ENCODE measurements at regions not wholly inside any gene's neighbourhood (a gene's known extent, or its start where the extent isn't known, plus 50 kb on each side); places are given as distances from the start of the nearest gene placed in this dataset.
"Not testable (repeated sequence)": the region's sequence is repeated elsewhere in the genome, so short reads cannot be mapped to it uniquely, and the experiment has no call there.

- DNase-seq: no peak
Measured at GRCh38 chr1:229162825-229163515, 107.9 kb upstream of the RAB4A start.

GRCh38 chr1:229164348-229164747 is 106.6 kb upstream of the RAB4A start:
- DNase-seq: no peak

- DNase-seq: no peak
Measured at GRCh38 chr1:229164836-229165735, 105.8 kb upstream of the RAB4A start.

- DNase-seq: no peak
Measured at GRCh38 chr1:229167318-229167717, 103.6 kb upstream of the RAB4A start.

- no peak for DNase-seq
Measured at GRCh38 chr1:229169399-229169798, 101.5 kb upstream of the RAB4A start.

DNA sequence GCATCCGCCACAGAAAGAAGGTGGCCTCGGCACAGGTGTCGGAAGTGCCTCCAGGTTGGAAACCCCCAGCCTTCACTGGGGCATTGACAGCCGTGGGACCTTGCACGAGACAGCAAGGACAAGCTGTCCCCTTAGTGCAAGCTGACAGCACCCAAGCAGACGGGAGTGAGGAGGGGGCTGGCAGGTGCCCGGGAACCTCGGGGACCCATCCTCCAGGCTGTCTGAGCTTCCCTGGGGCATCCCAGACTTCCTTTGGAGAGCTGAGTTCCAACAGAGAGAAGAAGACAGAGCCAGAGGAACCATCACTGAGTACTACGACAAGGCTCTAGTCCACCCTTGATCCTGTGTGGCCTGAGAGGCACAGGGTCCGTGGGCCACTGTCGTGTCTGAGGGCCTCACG is 100.6 kb upstream of the RAB4A start:
- no peak for DNase-seq

- no peak for DNase-seq
Measured at GRCh38 chr1:229170778-229171505, 100.0 kb upstream of the RAB4A start.

DNA sequence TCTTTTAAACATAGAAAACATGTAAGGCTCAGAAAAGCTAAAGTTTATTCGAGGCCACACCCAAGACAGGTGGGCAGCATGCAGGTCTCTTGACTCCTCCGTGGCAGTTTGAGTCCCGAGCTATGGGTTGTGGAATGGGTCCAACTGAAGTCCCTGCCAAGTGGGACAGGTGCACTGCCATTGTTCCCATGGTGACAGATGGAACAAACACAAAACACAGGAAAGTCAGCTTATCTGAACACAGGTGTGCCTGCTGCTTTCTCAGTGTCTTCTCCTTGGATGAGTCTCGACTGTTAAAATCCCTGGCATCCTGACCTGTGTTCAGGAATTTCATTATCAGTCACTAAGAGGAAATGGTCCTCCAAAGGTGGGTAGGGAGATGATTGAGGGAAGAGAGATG is 99.0 kb upstream of the RAB4A start:
- no peak for DNase-seq

DNA sequence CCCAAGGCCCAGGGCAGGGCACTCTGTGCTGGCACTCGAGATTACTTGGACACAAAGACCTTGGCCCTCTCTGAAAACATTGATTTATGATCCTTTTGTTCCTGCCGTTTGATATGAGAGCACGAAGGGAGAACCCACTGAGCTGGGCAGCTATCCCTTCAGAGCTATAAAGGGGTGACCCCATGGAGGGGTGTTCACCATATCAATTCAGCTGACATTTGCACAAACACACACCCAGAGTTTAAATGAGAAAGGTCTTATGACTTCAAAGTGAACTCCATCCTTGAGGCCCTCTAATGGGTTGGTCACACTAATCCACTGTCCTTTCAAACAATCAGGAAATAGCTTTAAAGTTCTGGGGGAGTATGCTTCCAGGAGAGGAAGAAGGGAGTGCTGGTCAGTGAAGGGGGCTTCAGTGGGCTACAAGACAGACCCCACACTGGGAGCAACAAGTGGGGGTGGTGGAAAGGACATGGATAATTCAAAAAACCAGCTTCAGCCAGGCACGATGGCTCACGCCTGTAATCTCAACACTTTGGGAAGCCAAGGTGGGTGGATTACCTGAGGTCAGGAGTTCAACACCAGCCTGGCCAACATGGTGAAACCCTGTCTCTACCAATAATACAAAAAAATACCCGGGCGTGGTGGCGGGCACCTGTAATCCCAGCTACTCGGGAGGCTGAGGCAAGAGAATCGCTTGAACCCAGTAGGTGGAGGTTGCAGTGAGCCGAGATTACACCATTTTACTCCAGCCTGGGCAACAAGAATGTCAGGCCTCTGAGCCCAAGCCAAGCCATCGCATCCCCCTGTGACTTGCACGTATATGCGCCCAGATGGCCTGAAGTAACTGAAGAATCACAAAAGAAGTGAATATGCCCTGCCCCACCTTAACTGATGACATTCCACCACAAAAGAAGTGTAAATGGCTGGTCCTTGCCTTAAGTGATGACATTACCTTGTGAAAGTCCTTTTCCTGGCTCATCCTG is 97.1 kb upstream of the RAB4A start:
- not testable (repeated sequence) for DNase-seq

GRCh38 chr1:229175297-229175696 is 95.6 kb upstream of the RAB4A start:
- DNase-seq: not testable (repeated sequence)

- not testable (repeated sequence) for DNase-seq
Measured at GRCh38 chr1:229176457-229176856, 94.5 kb upstream of the RAB4A start.

DNA sequence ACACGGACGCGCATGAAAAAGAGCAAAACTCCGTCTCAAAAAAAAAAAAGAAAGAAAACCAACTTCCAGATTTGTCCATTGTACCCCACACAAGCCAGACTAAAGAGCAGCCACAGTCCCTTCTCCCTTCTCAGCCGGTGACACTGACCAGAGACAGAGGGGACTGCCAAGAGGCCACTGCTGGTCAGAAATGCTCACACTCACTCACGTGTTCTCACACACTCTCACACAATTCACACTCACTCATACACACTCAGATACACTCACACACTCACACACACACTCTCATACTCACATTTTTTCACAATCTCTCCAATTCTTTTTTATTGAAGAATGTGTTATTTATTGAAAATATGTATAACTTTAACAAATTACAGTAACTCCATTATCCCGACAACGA is 90.8 kb upstream of the RAB4A start:
- no peak for DNase-seq

- DNase-seq: no peak
Measured at GRCh38 chr1:229181419-229181818, 89.5 kb upstream of the RAB4A start.

DNA sequence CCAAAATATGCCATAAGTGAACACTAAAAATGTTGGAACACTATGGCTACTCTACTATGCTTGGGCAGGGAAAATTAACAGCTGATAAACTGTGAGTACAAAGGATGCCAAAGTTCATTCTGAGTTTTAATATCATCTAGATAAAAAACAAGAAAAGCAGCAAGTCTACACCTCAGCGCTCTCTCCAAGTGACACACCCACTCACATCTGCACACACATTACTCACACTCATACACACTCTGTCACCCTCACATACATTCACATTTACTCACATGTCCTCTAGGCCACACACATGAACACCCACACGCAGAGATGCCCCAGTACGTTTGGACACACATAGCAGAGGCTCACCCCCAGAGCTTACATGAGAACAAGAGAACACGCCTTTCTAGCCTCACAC is 87.3 kb upstream of the RAB4A start:
- no peak for DNase-seq

GRCh38 chr1:229184066-229184465 is 86.8 kb upstream of the RAB4A start:
- no peak for DNase-seq

GRCh38 chr1:229185963-229186362 is 84.9 kb upstream of the RAB4A start:
- no peak for DNase-seq

GRCh38 chr1:229186373-229187056 is 84.4 kb upstream of the RAB4A start:
- peak; percentile 32 for DNase-seq

DNA sequence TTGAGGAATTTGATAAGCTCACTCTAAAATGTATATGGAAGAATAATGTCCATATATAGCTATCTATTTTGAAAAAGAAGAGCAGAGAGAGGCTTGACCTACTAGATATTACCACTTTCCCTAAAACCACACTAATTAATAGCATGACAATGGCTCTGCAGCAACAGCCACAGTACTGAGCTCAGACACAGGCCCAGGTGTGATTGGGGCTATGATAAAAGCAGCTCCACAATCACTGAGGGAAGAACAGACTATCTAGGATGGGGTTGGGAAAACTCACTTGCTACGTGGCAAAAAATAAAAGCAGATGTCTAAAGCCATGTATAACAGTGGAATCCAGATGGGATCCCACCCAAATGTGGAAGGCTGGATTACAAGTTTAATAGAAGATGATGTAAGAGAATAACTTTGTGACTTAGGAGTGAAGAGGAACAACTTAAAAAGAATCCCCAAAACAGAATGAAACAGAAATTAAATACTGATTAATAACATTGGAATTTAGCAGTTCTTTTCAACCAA is 80.8 kb upstream of the RAB4A start:
- DNase-seq: no peak

DNA sequence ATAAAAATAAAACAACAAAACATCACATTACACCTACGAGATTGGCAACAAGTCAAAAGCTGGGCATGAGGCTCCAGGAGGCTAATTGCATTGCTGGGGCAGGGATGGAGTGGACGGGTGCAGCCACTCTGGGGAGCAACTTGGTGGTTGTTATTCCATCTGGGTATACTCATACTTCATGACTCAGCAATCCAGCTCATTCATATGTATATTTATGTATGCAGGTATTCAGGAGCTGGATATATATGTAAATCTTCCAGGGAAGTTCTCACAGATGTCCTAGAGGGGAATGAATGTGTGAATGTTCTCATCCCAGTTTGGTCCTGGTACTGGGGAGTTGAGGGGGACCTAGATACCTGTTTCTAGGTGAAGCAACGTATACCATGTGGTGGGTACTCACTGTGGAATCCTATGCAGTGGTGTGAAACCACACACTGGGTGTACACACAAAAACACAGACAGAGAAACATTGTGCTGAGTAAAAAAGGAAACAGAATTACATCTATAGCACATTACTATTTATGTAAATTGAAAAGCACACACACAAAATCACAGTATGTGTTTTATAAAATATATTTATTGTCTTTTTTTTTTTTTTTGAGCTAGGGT is 79.7 kb upstream of the RAB4A start:
- no peak for DNase-seq

- peak; percentile 65 for DNase-seq
Measured at GRCh38 chr1:229192031-229192430, 78.9 kb upstream of the RAB4A start.

GRCh38 chr1:229192853-229193252 is 78.1 kb upstream of the RAB4A start:
- DNase-seq: no peak
